ENCODE measurements at regions not wholly inside any gene's neighbourhood (a gene's known extent, or its start where the extent isn't known, plus 50 kb on each side); places are given as distances from the start of the nearest gene placed in this dataset.

DNA sequence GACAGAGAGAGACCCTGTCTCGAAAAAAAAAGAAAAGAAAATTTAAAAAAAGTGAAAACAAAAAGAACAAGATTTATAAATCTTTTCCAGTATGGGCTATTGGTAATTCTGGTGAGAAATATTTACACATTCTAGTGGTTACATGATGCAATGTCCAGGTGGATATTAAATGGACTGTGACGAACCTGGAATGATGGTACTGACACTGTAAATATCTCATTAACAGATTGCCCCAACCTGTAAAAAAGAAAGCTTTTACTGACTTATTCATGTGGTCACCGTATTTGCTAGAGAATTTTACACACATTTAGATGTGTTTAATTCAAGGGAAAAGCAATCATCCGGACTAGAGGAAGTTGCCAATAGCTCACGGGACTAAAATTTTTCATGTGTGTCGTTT is 162.1 kb upstream of the LRIG1 start:
- Histone ChIP-seq H3K27me3 (ENCODE audit: control insufficient read depth, insufficient read depth, low read length) (no peaks in the 10 kb centered on the region), H3K4me3 (ENCODE audit: low read length) (no peak overlapping the region), H3K9me3 (ENCODE audit: control insufficient read depth, low read depth, low read length) (no peaks in the 10 kb centered on the region), H3K36me3 (ENCODE audit: control insufficient read depth, low read depth, low read length) (no peaks in the 10 kb centered on the region), H3K27ac (ENCODE audit: low read length) (no peak overlapping the region), H3K9ac (ENCODE audit: low read length) (no peak overlapping the region), H3K4me1 (ENCODE audit: control insufficient read depth, low read depth, low read length) (no peaks in the 10 kb centered on the region)

- H3K4me1 ChIP-seq (ENCODE audit: control insufficient read depth, low read depth, low read length): no peaks in the 10 kb centered on the region
- H3K27me3 ChIP-seq (ENCODE audit: control insufficient read depth, insufficient read depth, low read length): no peaks in the 10 kb centered on the region
- H3K4me3 ChIP-seq (ENCODE audit: low read length): no peak overlapping the region
- H3K36me3 ChIP-seq (ENCODE audit: control insufficient read depth, low read depth, low read length): no peaks in the 10 kb centered on the region
- no peak overlapping the region for H3K27ac ChIP-seq (ENCODE audit: low read length)
- H3K9me3 ChIP-seq (ENCODE audit: control insufficient read depth, low read depth, low read length): no peaks in the 10 kb centered on the region
- no peak overlapping the region for H3K9ac ChIP-seq (ENCODE audit: low read length)
Observed at GRCh38 chr3:66665021-66665695, 164.3 kb upstream of the LRIG1 start.

DNA sequence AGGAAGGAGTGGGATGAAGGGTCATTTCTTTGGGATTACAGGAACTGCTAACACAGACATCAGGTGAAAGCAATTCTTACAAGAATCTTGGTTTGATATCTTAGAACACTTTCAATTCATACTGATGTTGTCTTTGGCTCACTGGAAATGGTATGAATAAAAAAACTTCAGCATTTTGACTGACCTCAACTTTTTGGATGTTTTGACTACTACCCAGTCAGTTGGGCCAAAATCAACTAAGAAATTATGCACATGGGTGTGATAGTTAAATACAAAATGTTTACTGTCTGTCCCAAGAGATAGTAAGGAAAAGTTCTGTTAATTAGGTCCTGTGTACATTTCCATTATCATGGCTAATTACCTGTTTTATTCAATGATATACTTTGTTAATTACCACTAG is 165.5 kb upstream of the LRIG1 start:
- Histone ChIP-seq H3K36me3 (ENCODE audit: control insufficient read depth, low read depth, low read length) (no peaks in the 10 kb centered on the region), H3K4me1 (ENCODE audit: control insufficient read depth, low read depth, low read length) (no peaks in the 10 kb centered on the region), H3K27me3 (ENCODE audit: control insufficient read depth, insufficient read depth, low read length) (no peaks in the 10 kb centered on the region), H3K27ac (ENCODE audit: low read length) (no peak overlapping the region), H3K9me3 (ENCODE audit: control insufficient read depth, low read depth, low read length) (no peaks in the 10 kb centered on the region), H3K4me3 (ENCODE audit: low read length) (no peak overlapping the region), H3K9ac (ENCODE audit: low read length) (no peak overlapping the region)

- Histone ChIP-seq H3K27me3 (ENCODE audit: control insufficient read depth, insufficient read depth, low read length) (no peaks in the 10 kb centered on the region), H3K9ac (ENCODE audit: low read length) (no peak overlapping the region), H3K9me3 (ENCODE audit: control insufficient read depth, low read depth, low read length) (no peaks in the 10 kb centered on the region), H3K27ac (ENCODE audit: low read length) (no peak overlapping the region), H3K36me3 (ENCODE audit: control insufficient read depth, low read depth, low read length) (no peaks in the 10 kb centered on the region), H3K4me3 (ENCODE audit: low read length) (no peak overlapping the region), H3K4me1 (ENCODE audit: control insufficient read depth, low read depth, low read length) (no peaks in the 10 kb centered on the region)
Observed at GRCh38 chr3:66667263-66667662, 166.4 kb upstream of the LRIG1 start.

- no peak overlapping the region for H3K27ac ChIP-seq (ENCODE audit: low read length)
- no peak overlapping the region for H3K4me3 ChIP-seq (ENCODE audit: low read length)
- H3K36me3 ChIP-seq (ENCODE audit: control insufficient read depth, low read depth, low read length): no peaks in the 10 kb centered on the region
- no peak overlapping the region for H3K9ac ChIP-seq (ENCODE audit: low read length)
- H3K27me3 ChIP-seq (ENCODE audit: control insufficient read depth, insufficient read depth, low read length): no peaks in the 10 kb centered on the region
- H3K4me1 ChIP-seq (ENCODE audit: control insufficient read depth, low read depth, low read length): no peaks in the 10 kb centered on the region
- H3K9me3 ChIP-seq (ENCODE audit: control insufficient read depth, low read depth, low read length): no peaks in the 10 kb centered on the region
Observed at GRCh38 chr3:66671291-66671690, 170.5 kb upstream of the LRIG1 start.

GRCh38 chr3:66672830-66673229 is 172.0 kb upstream of the LRIG1 start:
- H3K4me1 ChIP-seq (ENCODE audit: control insufficient read depth, low read depth, low read length): no peaks in the 10 kb centered on the region
- no peak overlapping the region for H3K4me3 ChIP-seq (ENCODE audit: low read length)
- H3K9me3 ChIP-seq (ENCODE audit: control insufficient read depth, low read depth, low read length): no peaks in the 10 kb centered on the region
- no peaks in the 10 kb centered on the region for H3K36me3 ChIP-seq (ENCODE audit: control insufficient read depth, low read depth, low read length)
- no peaks in the 10 kb centered on the region for H3K27me3 ChIP-seq (ENCODE audit: control insufficient read depth, insufficient read depth, low read length)
- H3K27ac ChIP-seq (ENCODE audit: low read length): no peak overlapping the region
- H3K9ac ChIP-seq (ENCODE audit: low read length): no peak overlapping the region

DNA sequence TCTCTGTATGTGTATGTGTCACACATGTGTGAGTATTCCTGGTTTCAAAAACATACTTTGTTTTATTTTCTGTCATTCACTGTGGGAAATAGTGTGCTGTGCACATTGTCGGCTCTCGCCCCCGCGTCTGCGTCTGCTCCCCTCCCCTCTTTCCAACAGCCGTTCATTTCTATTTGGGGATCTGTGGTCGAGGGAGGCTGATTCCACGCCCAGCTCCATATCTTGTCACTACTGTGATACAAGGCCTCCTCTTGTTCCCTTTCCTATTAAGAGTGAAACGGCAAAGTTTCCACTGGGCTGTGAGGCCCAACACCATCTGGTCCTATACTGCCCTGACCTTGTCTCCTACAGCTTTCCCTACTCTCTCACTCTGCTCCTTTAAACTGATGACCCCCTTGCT is 172.5 kb upstream of the LRIG1 start:
- H3K9me3 ChIP-seq (ENCODE audit: control insufficient read depth, low read depth, low read length): no peaks in the 10 kb centered on the region
- no peaks in the 10 kb centered on the region for H3K36me3 ChIP-seq (ENCODE audit: control insufficient read depth, low read depth, low read length)
- no peak overlapping the region for H3K27ac ChIP-seq (ENCODE audit: low read length)
- H3K4me1 ChIP-seq (ENCODE audit: control insufficient read depth, low read depth, low read length): no peaks in the 10 kb centered on the region
- H3K27me3 ChIP-seq (ENCODE audit: control insufficient read depth, insufficient read depth, low read length): no peaks in the 10 kb centered on the region
- no peak overlapping the region for H3K9ac ChIP-seq (ENCODE audit: low read length)
- no peak overlapping the region for H3K4me3 ChIP-seq (ENCODE audit: low read length)

DNA sequence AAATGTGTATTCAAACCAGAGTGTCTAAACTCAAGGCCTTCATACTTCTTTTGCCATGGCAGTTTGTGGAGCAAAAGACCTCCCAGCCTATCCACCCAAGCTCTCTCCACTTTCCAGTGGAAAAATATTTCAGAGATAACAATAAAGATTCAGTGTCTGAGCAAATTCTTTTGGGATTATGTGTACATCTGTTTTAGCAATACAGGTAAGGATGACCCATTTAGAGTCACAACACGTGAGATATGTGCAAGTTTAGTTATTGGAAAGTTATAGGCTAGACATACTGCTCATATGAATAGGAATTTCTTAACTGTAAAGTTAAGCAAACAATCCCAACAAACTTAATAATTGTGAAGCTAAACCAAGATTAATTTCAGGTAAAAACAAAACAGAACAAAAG is 174.5 kb upstream of the LRIG1 start:
- H3K27me3 ChIP-seq (ENCODE audit: control insufficient read depth, insufficient read depth, low read length): no peaks in the 10 kb centered on the region
- H3K9ac ChIP-seq (ENCODE audit: low read length): no peak overlapping the region
- H3K36me3 ChIP-seq (ENCODE audit: control insufficient read depth, low read depth, low read length): no peaks in the 10 kb centered on the region
- no peaks in the 10 kb centered on the region for H3K4me1 ChIP-seq (ENCODE audit: control insufficient read depth, low read depth, low read length)
- H3K27ac ChIP-seq (ENCODE audit: low read length): no peak overlapping the region
- no peak overlapping the region for H3K4me3 ChIP-seq (ENCODE audit: low read length)
- no peaks in the 10 kb centered on the region for H3K9me3 ChIP-seq (ENCODE audit: control insufficient read depth, low read depth, low read length)

DNA sequence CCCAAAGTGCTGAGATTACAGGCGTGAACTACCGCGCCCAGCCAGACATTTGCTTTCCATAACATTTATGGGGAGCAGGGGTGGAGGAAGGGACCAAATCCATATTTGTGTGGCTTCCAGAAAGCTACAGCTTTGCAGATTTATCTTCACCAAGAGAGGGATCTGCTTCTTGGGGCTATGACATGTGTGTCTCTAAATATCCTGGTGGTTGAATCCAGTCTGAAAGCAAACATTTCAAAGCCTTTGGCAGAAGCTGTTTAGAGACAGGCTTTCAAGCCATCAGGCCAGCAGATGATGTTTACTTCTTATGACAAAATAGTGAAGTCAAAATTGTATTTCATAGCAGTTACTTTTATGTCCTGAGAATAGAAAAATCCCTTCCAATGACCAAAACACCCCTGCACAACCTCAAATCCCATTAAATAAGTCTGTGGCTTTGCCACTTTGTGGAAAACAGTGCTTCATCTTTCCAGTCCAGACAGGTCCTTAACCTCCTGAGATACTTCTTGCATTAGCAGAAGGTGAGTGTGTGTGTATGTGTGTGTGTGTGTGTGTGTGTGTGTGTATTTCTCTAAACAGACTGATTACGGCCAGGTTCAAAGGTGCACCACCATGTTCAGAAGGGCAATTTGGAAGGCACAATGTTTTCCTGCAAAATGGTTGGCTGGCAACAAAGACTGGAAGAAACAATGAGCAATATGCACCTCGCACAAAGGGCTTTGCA is 191.4 kb upstream of the LRIG1 start:
- Histone ChIP-seq H3K9me3 (ENCODE audit: control insufficient read depth, low read depth, low read length) (no peaks in the 10 kb centered on the region), H3K27ac (ENCODE audit: low read length) (no peak overlapping the region), H3K27me3 (ENCODE audit: control insufficient read depth, insufficient read depth, low read length) (no peaks in the 10 kb centered on the region), H3K4me3 (ENCODE audit: low read length) (no peak overlapping the region), H3K36me3 (ENCODE audit: control insufficient read depth, low read depth, low read length) (no peaks in the 10 kb centered on the region), H3K9ac (ENCODE audit: low read length) (no peak overlapping the region), H3K4me1 (ENCODE audit: control insufficient read depth, low read depth, low read length) (no peaks in the 10 kb centered on the region)

DNA sequence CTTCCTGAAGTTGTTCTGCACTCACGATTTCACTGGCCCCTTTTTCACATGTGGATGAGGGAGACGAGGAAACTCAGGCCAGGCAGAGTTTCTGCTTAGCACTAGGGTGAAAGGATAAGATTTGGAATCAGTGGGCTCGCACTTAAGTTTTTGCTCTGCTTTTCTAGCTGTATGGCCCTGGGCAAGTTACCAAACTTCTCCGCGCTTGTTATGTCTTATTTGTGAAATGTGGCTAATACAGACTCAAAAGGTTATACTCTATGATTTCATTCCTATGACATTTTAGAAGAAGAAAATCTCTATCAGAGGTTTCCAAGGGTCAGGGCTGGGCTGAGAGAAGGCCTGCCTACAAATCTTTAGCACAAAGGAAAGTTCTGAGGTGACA is 191.9 kb upstream of the LRIG1 start:
- no peaks in the 10 kb centered on the region for H3K36me3 ChIP-seq (ENCODE audit: control insufficient read depth, low read depth, low read length)
- no peaks in the 10 kb centered on the region for H3K27me3 ChIP-seq (ENCODE audit: control insufficient read depth, insufficient read depth, low read length)
- H3K9ac ChIP-seq (ENCODE audit: low read length): no peak overlapping the region
- no peak overlapping the region for H3K4me3 ChIP-seq (ENCODE audit: low read length)
- H3K27ac ChIP-seq (ENCODE audit: low read length): no peak overlapping the region
- H3K9me3 ChIP-seq (ENCODE audit: control insufficient read depth, low read depth, low read length): no peaks in the 10 kb centered on the region
- no peaks in the 10 kb centered on the region for H3K4me1 ChIP-seq (ENCODE audit: control insufficient read depth, low read depth, low read length)

DNA sequence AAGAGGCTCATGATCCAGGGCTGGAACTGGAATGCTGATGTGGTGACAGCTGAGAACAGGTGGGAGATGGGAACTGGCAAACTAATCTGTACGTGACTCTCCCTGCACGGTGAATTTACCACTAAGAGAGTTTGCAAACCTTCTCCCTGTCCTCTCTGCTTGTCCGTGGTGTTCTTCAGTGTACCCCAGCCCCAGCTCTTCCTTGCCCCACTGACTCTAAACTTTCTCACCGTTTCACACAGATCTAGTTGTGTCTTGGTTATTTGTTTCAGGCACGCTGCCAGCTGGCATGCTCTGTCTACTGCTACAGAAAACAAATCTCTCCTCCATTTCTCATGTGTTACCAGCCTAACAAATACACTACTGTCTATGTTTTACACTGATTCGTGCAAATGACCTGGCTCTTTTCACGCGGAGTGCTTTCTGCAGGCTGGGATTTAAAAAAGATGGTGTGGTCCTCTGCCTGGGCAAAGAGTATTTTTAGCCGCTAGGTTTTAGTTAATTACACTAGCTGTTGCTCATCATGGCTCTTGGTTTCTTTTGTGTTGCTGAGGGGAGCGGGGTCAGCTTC is 192.7 kb upstream of the LRIG1 start:
- H3K4me1 ChIP-seq (ENCODE audit: control insufficient read depth, low read depth, low read length): no peaks in the 10 kb centered on the region
- H3K4me3 ChIP-seq (ENCODE audit: low read length): no peak overlapping the region
- H3K27ac ChIP-seq (ENCODE audit: low read length): no peak overlapping the region
- no peaks in the 10 kb centered on the region for H3K27me3 ChIP-seq (ENCODE audit: control insufficient read depth, insufficient read depth, low read length)
- H3K9ac ChIP-seq (ENCODE audit: low read length): no peak overlapping the region
- no peaks in the 10 kb centered on the region for H3K36me3 ChIP-seq (ENCODE audit: control insufficient read depth, low read depth, low read length)
- no peaks in the 10 kb centered on the region for H3K9me3 ChIP-seq (ENCODE audit: control insufficient read depth, low read depth, low read length)

DNA sequence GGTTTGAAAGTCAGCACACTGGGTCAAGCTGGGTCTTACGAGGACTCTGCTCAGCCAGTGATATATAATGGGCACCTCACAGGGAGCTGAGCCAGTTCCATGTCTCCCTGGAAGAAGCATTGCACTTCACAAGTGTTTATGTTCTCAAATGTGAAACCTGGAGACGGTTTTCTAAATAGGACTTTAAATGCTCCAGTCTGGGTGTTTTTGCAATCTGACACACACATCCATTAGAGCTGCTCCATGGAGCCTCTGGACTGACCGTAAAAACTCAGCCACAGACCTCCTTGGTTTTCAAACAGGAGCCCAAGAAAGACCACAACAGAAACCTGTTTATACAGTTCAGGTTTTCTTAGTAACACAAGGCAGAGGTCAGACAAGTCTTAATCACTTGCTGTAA is 201.3 kb upstream of the LRIG1 start:
- H3K27ac ChIP-seq (ENCODE audit: low read length): no peak overlapping the region
- H3K27me3 ChIP-seq (ENCODE audit: control insufficient read depth, insufficient read depth, low read length): no peaks in the 10 kb centered on the region
- no peaks in the 10 kb centered on the region for H3K4me1 ChIP-seq (ENCODE audit: control insufficient read depth, low read depth, low read length)
- no peaks in the 10 kb centered on the region for H3K9me3 ChIP-seq (ENCODE audit: control insufficient read depth, low read depth, low read length)
- H3K4me3 ChIP-seq (ENCODE audit: low read length): no peak overlapping the region
- no peak overlapping the region for H3K9ac ChIP-seq (ENCODE audit: low read length)
- no peaks in the 10 kb centered on the region for H3K36me3 ChIP-seq (ENCODE audit: control insufficient read depth, low read depth, low read length)
